ES-I3 (cell line): ENCODE measurements at regions not wholly inside any gene's neighbourhood (a gene's known extent, or its start where the extent isn't known, plus 50 kb on each side); places are given as distances from the start of the nearest gene placed in this dataset.

Source experiments
- H3K36me3 ChIP-seq: 2 replicates; pipeline ENCODE4 v1.6.1; 2013; ENCODE audit warnings: mild to moderate bottlenecking, low read length, control low read depth, moderate library complexity; ENCODE audit not compliant: insufficient read depth
- H3K4me1 ChIP-seq: 2 replicates; pipeline ENCODE4 v1.6.1; 2013; ENCODE audit warnings: mild to moderate bottlenecking, control low read depth, low read length; ENCODE audit not compliant: insufficient read depth
- H3K9ac ChIP-seq: 2 replicates; pipeline ENCODE4 v1.6.1; 2013; ENCODE audit warnings: low read depth, mild to moderate bottlenecking, low read length, moderate library complexity
- H3K9me3 ChIP-seq: 2 replicates; pipeline ENCODE4 v1.6.1; 2013; ENCODE audit warnings: mild to moderate bottlenecking, low read length, moderate library complexity; ENCODE audit not compliant: control insufficient read depth, insufficient read depth

GRCh38 chr2:6793913-6794312 is 71.8 kb downstream of the CMPK2 start:
- Histone ChIP-seq H3K9me3 (no peaks in the 10 kb centered on the region), H3K9ac (no peak overlapping the region), H3K36me3 (no peaks in the 10 kb centered on the region), H3K4me1 (no peaks in the 10 kb centered on the region)

DNA sequence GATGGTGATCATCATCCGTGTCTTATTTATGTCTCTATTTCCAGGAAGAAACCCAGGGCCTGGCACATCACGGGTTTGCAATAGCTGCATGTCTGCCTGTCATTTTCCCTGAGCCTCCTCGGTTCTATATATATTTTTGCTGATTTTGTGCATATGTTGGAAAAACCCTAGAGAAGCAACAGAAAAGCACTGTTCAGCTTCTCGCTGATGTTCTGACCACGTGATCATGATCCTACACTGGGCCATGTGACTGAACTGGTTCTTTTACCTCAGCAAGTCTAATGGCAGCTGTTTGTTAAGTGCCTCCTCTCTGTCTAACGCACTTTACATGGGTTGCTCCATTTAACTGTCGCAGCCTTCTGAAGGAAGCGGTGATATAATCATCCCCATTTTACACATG is 71.3 kb downstream of the CMPK2 start:
- Histone ChIP-seq H3K9ac (no peak overlapping the region), H3K9me3 (no peaks in the 10 kb centered on the region), H3K4me1 (no peaks in the 10 kb centered on the region), H3K36me3 (no peaks in the 10 kb centered on the region)
